ENCODE measurements at regions not wholly inside any gene's neighbourhood (a gene's known extent, or its start where the extent isn't known, plus 50 kb on each side); places are given as distances from the start of the nearest gene placed in this dataset.
"Not testable (repeated sequence)": the region's sequence is repeated elsewhere in the genome, so short reads cannot be mapped to it uniquely, and the experiment has no call there.

DNA sequence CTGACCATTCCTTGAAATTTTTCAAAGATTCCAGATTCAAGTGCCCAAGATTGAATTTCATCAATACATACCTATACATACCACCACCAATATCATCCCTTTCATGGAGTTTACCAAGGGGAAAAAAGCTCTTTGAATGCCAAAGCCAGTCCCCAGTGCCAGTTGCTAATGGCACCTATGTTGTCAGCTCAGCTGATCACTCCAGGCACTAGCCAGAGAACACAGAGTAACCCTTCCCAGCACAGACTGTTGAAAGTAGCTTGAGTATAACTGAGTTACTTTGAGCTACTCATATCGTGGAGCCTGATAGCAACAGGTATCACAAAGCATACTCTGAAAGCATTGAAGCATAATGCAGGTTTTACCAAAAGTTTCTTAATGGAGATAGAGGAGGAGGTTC, 133.9 kb upstream of the NFIA start:
- no peak for DNase-seq (ENCODE audit: low read depth, low spot score)
- ChIA-PET CTCF (no interaction called here), POLR2A (no interaction called here)
- TF ChIP-seq, protein P1, sequence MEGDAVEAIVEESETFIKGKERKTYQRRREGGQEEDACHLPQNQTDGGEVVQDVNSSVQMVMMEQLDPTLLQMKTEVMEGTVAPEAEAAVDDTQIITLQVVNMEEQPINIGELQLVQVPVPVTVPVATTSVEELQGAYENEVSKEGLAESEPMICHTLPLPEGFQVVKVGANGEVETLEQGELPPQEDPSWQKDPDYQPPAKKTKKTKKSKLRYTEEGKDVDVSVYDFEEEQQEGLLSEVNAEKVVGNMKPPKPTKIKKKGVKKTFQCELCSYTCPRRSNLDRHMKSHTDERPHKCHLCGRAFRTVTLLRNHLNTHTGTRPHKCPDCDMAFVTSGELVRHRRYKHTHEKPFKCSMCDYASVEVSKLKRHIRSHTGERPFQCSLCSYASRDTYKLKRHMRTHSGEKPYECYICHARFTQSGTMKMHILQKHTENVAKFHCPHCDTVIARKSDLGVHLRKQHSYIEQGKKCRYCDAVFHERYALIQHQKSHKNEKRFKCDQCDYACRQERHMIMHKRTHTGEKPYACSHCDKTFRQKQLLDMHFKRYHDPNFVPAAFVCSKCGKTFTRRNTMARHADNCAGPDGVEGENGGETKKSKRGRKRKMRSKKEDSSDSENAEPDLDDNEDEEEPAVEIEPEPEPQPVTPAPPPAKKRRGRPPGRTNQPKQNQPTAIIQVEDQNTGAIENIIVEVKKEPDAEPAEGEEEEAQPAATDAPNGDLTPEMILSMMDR (IDR thresholded peaks at IDR 0.05; ENCODE audit: insufficient read depth, low read length, missing control alignments): no peak
- no peak overlapping the region for H3K4me3 ChIP-seq (ENCODE audit: low read depth, low read length)

DNA sequence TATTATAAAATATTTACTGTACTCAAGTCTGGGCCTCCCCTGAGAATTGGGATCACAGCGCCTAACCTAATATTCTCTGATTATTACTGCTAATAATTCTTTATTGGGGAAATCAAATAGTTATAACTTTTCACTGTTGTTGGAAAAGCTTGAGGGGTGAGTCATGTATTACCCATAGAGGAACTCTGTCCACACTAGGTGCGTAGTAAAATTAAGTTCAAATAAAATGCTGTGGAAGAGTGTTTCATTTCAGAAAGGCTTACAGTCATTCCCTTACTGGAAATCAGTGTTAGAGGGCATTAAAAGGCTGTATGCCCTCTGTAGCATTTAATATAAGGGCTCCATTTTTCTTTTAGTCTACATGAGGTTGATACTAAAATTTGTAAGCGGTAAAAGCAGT, 135.0 kb upstream of the NFIA start:
- TF ChIP-seq, protein P1 (IDR thresholded peaks at IDR 0.05; ENCODE audit: insufficient read depth, low read length, missing control alignments): no peak
- POLR2A ChIA-PET: no interaction called here
- no peak for DNase-seq (ENCODE audit: low read depth, low spot score)
- H3K4me3 ChIP-seq (ENCODE audit: low read depth, low read length): no peak overlapping the region
- CTCF ChIA-PET: interaction anchor here (1.2 to 1.4 kb wide), 2 partner anchors 8 to 22 kb away, joined by 3 to 4 read pairs; no protein-coding TSS in a partner anchor

DNA sequence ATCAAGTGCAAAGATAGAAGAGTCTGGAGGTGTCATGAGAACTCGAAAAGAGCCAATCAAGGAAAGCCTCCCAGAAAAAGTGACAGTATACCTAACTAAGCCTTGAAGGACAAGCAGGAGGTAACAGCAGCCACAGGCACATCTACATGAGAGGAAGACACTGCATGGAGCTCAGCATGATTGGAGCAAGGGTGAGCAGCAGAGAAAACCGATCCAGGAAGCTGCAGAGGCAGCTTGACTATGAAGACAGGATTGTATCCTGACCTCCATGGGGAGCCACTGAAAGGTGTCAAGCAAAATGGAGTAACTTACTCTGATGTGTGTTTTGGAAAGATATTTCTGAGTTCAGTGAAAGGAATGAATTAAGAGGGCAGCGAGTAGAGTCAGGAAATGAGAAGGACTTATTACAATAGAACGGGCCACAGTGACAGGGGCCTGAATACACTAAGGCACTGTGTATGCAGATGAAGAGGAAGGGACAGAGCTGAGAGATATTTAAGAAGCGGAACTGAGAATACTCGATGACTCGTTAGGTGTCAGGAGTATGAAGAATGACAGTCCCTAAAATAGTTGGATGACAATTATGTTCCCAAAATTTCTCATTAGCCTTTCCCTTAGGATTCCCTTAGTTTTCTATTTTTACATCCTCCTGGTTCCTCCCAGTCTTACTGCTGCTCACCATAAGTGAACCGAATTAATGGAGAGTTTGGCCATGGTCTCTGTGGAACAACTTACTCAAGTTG, 139.3 kb upstream of the NFIA start:
- POLR2A ChIA-PET: no interaction called here
- no peak for DNase-seq (ENCODE audit: low read depth, low spot score)
- TF ChIP-seq, protein P1 (IDR thresholded peaks at IDR 0.05; ENCODE audit: insufficient read depth, low read length, missing control alignments): no peak
- CTCF ChIA-PET: no interaction called here
- no peak overlapping the region for H3K4me3 ChIP-seq (ENCODE audit: low read depth, low read length)

DNA sequence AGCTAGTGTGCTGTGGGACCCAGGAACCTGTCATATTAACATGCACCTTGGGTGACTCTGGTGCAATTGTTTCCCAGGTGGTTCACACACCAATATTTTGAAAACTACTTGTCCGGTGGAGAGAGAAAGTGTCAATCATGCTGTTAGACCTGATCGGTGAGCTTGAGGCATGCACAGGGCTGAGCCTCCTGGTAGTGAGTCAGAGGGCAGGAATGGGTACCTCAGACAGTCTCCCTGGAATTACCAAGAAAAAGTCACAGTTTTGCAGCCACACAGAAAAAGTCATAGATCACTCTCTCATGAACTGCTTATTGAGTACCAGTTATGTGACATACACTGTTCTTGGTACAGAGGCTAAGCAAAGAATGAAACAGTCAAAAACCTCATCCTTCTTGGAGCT, 140.1 kb upstream of the NFIA start:
- ChIA-PET POLR2A (no interaction called here), CTCF (no interaction called here)
- no peak overlapping the region for H3K4me3 ChIP-seq (ENCODE audit: low read depth, low read length)
- TF ChIP-seq, protein P1 (IDR thresholded peaks at IDR 0.05; ENCODE audit: insufficient read depth, low read length, missing control alignments): no peak
- no peak for DNase-seq (ENCODE audit: low read depth, low spot score)

DNA sequence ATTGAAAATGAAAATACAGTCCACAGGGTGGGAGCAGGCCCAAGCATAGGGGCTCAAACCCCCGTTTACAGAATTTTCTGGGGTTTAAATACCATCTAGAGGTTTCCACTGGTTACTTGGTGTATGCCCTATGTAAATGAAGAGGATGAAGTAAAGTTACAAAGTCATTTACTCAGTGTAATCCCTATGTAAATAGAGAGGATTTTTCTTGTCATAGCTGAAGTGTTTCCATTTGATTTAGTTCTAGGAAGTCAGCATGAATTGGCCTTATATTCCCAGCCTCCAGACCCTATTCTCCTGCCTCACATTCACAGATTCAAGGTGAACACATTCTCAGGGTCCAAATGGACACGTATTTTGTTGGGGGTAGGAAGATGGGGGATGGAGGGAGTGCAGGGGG, 141.7 kb upstream of the NFIA start:
- POLR2A ChIA-PET; DNase-seq (ENCODE audit: low read depth, low spot score); CTCF ChIA-PET; H3K4me3 ChIP-seq (ENCODE audit: low read depth, low read length): not testable (repeated sequence)

DNA sequence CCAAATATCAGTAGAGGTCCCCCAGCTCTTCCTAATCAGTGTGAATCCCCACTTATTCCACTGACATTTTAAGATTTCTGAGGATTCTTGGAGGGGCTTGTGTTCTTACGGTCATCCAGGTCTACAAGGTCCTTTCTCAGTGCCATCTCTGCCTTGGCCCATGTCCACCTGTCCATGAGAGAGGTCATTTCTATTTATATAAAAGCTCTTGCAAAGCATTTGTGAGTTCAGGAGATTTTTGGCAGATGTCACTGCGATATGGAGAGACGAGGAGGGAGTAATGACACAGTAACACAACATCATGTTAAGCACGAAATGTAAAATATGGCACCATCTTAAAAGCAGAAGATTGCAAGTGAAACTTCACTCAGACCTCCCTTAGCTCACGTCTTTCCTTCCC, 144.6 kb upstream of the NFIA start:
- ChIA-PET CTCF (no interaction called here), POLR2A (no interaction called here)
- no peak for DNase-seq (ENCODE audit: low read depth, low spot score)
- TF ChIP-seq, protein P1 (IDR thresholded peaks at IDR 0.05; ENCODE audit: insufficient read depth, low read length, missing control alignments): no peak
- no peak overlapping the region for H3K4me3 ChIP-seq (ENCODE audit: low read depth, low read length)
